Keratinocyte (primary cell): ENCODE measurements at regions not wholly inside any gene's neighbourhood (a gene's known extent, or its start where the extent isn't known, plus 50 kb on each side); places are given as distances from the start of the nearest gene placed in this dataset.

Experiments
- DNase-seq: peaks from one replicate; pipeline ENCODE4 v3.0.0-alpha.2; 2011; ENCODE audit warnings: low read depth, missing footprints, low spot score
- FAIRE-seq: peaks from 2 replicates; lab custom pipeline; 2011; peaks lifted over from hg19 to GRCh38; lab: Jason Lieb, UNC
- H2AFZ ChIP-seq: 2 replicates; pipeline ENCODE4 v1.6.0; 2012; ENCODE audit warnings: low read length, control low read depth, inconsistent platforms; ENCODE audit not compliant: control insufficient read depth
- H3K27ac ChIP-seq: 2 replicates; pipeline ENCODE4 v1.5.1; 2011; ENCODE audit warnings: low read length; ENCODE audit not compliant: control insufficient read depth, insufficient read depth
- H3K27me3 ChIP-seq: 3 replicates; pipeline ENCODE4 v1.6.0; 2011; ENCODE audit warnings: low read length; ENCODE audit not compliant: control insufficient read depth, insufficient read depth; ENCODE audit errors: extremely low read depth
- H3K36me3 ChIP-seq, 2 experiments: 2 replicates in 1 of 2; 3 replicates in 1 of 2; pipeline ENCODE4 v1.5.1; 2011; ENCODE audit warnings: low read length in 2 of 2, mild to moderate bottlenecking in 1 of 2; ENCODE audit not compliant: control insufficient read depth in 2 of 2, insufficient read depth in 2 of 2; ENCODE audit errors: extremely low read depth in 1 of 2
- H3K4me1 ChIP-seq: 3 replicates; pipeline ENCODE4 v1.5.1; 2011; ENCODE audit warnings: low read length; ENCODE audit not compliant: control insufficient read depth, insufficient read depth; ENCODE audit errors: extremely low read depth
- H3K4me2 ChIP-seq: 3 replicates; pipeline ENCODE4 v1.6.0; 2011; ENCODE audit warnings: low read depth, low read length; ENCODE audit not compliant: control insufficient read depth, insufficient read depth; ENCODE audit errors: extremely low read depth
- H3K4me3 ChIP-seq, 3 experiments: fragments of 200-600 bp in 1 of 3; sonication (generic) in 1 of 3; 2 replicates in 2 of 3; 3 replicates in 1 of 3; pipeline ENCODE4 v1.5.1; 2011 to 2016; ENCODE audit warnings: low read length in 3 of 3, mild to moderate bottlenecking in 3 of 3, control low read depth in 2 of 3, inconsistent platforms in 1 of 3, low read depth in 1 of 3, mixed read lengths in 1 of 3, mixed run types in 1 of 3, moderate library complexity in 1 of 3; ENCODE audit not compliant: control insufficient read depth in 2 of 3, insufficient read depth in 2 of 3; ENCODE audit errors: extremely low read depth in 1 of 3
- H3K79me2 ChIP-seq: 2 replicates; pipeline ENCODE4 v1.6.0; 2012; ENCODE audit warnings: low read length; ENCODE audit not compliant: control insufficient read depth, insufficient read depth
- H3K9ac ChIP-seq: 3 replicates; pipeline ENCODE4 v1.6.0; 2011; ENCODE audit warnings: low read length; ENCODE audit not compliant: control insufficient read depth, insufficient read depth; ENCODE audit errors: extremely low read depth
- H3K9me1 ChIP-seq: 3 replicates; pipeline ENCODE4 v1.6.0; 2011; ENCODE audit warnings: low read length; ENCODE audit not compliant: control insufficient read depth, insufficient read depth; ENCODE audit errors: extremely low read depth
- H3K9me3 ChIP-seq: 2 replicates; pipeline ENCODE4 v1.5.1; 2012; ENCODE audit warnings: low read depth, low read length; ENCODE audit not compliant: control insufficient read depth
- H4K20me1 ChIP-seq: 3 replicates; pipeline ENCODE4 v1.6.0; 2011; ENCODE audit warnings: low read length; ENCODE audit not compliant: control insufficient read depth, insufficient read depth; ENCODE audit errors: extremely low read depth
- CTCF ChIP-seq, 3 experiments: IDR thresholded peaks in 1 of 3; conservative IDR thresholded peaks in 1 of 3; optimal IDR thresholded peaks in 1 of 3; 2 replicates in 2 of 3; 3 replicates in 1 of 3; pipeline versions ENCODE3 to v1.5.1; 2011; ENCODE audit warnings: low read length in 3 of 3, mild to moderate bottlenecking in 3 of 3, moderate library complexity in 2 of 3, control low read depth in 1 of 3, inconsistent platforms in 1 of 3; ENCODE audit not compliant: insufficient read depth in 2 of 3; ENCODE audit errors: extremely low read depth in 1 of 3
- EZH2 ChIP-seq: IDR thresholded peaks from one replicate; pipeline ENCODE4 v1.6.1; 2012; ENCODE audit warnings: inconsistent platforms, mild to moderate bottlenecking, low read length, moderate library complexity
- dilution Hi-C: fragments of 300-500 bp; cut with MboI; formaldehyde crosslinking; loops from one replicate; pipeline ENCODE4 v1.7.0; 2020; ENCODE audit warnings: low sequenced_read_pairs; ENCODE audit not compliant: extremely low pct_ligation_motif_present

GRCh38 chr4:26199596-26199995 is 121.2 kb upstream of the RBPJ start:
- FAIRE-seq = no peak

GRCh38 chr4:26201120-26201519 is 119.7 kb upstream of the RBPJ start:
- TF ChIP-seq CTCF (optimal IDR thresholded peaks at IDR 0.05 in 1 of 3, IDR thresholded peaks at IDR 0.05 in 1 of 3, conservative IDR thresholded peaks at IDR 0.05 in 1 of 3; ENCODE audit: extremely low read depth in 1 of 3, insufficient read depth in 2 of 3, low read length in 3 of 3) (no peak), EZH2 (no peak)
- H3K27ac ChIP-seq = no peak overlapping the region
- H3K36me3 ChIP-seq = no peaks in the 10 kb centered on the region
- no peaks in the 10 kb centered on the region for H3K9me1 ChIP-seq
- DNase-seq (no peak), FAIRE-seq (no peak)
- no peak overlapping the region for H3K4me2 ChIP-seq
- peaks cover 15% of the 10 kb centered on the region for H3K4me1 ChIP-seq
- peaks cover 18% of the 10 kb centered on the region for H3K27me3 ChIP-seq
- no peak overlapping the region for H3K4me3 ChIP-seq
- H3K9ac ChIP-seq = no peak overlapping the region
- no peaks in the 10 kb centered on the region for H4K20me1 ChIP-seq
- H3K9me3 ChIP-seq = no peaks in the 10 kb centered on the region
- H3K79me2 ChIP-seq = no peaks in the 10 kb centered on the region
- no peak overlapping the region for H2AFZ ChIP-seq
- dilution Hi-C loops = no loop called here

More at GRCh38 chr4:26199596-26199995, 121.2 kb upstream of the RBPJ start:
- Histone ChIP-seq H3K27ac (no peak overlapping the region), H3K79me2 (no peaks in the 10 kb centered on the region), H2AFZ (no peak overlapping the region), H4K20me1 (no peaks in the 10 kb centered on the region), H3K4me1 (peaks cover 15% of the 10 kb centered on the region), H3K9me3 (no peaks in the 10 kb centered on the region), H3K36me3 (no peaks in the 10 kb centered on the region), H3K4me3 (no peak overlapping the region), H3K4me2 (no peak overlapping the region), H3K9me1 (no peaks in the 10 kb centered on the region), H3K9ac (no peak overlapping the region), H3K27me3 (peaks cover 18% of the 10 kb centered on the region)
- dilution Hi-C loops = no loop called here
- DNase-seq = no peak
- TF ChIP-seq CTCF (optimal IDR thresholded peaks at IDR 0.05 in 1 of 3, IDR thresholded peaks at IDR 0.05 in 1 of 3, conservative IDR thresholded peaks at IDR 0.05 in 1 of 3; ENCODE audit: extremely low read depth in 1 of 3, insufficient read depth in 2 of 3, low read length in 3 of 3) = no peak
- TF ChIP-seq EZH2 = no peak
